ENCODE measurements at regions not wholly inside any gene's neighbourhood (a gene's known extent, or its start where the extent isn't known, plus 50 kb on each side); places are given as distances from the start of the nearest gene placed in this dataset.
A peak's percentile ranks its signal among the peaks of the same experiment; 100 is the strongest.

DNA sequence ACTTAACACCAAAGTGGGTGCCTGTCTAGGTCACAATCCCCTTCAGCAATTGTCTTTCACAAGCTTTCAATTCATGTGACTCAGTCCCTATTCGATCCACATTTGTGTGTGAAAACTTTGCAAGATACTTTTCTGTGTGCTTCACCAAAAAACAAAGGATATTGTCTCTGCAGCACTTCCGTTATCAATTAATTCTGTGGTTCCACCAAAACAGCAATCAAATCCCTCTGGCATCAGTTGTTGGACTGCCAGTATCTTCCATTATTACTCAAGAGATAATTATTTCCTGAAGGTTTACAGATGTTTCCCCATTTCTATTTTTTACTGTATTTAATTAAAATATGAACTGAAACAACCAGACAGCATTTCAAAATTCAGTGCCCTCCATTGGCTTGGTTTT lies 481.4 kb downstream of the SUCLA2 start:
- no peak for DNase-seq (ENCODE audit: low read depth, low spot score)

DNA sequence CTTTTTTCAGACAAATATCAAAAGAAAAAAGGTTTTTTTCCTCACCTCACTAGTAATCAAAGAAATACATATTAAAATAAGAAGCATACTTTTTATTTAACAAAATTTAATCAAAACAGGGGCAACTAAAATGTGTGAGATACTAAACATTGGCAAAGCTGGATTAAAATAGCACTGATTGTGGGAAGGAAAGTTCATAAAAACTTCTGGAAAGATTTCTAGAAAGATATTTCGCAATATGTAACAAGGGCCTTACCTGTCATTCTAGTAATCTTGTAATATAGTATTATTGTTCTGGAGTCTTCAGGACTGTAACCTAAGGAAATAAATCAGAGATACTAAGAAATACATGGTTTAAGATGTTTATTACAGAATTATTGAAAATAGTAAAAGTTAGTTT lies 482.5 kb downstream of the SUCLA2 start:
- no peak for DNase-seq (ENCODE audit: low read depth, low spot score)

GRCh38 chr13:47511647-47512046 lies 489.4 kb downstream of the SUCLA2 start:
- DNase-seq (ENCODE audit: low read depth, low spot score): no peak

DNA sequence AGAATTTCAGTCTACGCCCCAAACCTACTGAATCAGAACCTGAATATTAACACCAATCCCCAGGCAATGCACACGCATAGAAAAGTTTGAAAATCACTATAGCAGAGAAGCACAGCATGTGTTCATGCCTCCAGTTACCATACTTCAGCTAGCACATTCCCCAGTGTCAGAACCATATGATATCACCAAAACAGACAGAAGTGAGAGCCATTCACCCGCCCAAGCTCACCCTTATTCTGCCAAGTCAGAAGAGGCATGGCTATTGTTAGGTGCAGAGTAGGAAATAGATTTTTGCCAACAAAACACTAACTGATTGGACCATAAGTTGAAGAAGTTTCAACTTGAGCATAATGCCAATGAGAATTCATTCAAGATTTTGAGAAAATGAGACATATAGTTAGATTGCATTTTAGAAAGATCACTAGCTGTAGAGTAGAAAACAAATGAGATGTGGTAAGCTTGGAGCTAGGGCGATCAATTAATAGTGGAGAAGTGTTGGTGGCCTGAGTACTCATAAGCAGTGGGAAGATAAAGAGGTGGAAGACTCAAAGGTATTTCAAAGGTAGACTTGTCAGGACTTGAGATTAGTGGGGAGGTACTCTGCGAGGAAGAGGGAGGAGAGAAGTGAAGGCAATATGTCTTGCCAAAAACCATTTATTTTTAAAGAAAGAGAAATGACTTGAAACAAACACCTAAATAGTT lies 492.4 kb downstream of the SUCLA2 start:
- DNase-seq (ENCODE audit: low read depth, low spot score): no peak

DNA sequence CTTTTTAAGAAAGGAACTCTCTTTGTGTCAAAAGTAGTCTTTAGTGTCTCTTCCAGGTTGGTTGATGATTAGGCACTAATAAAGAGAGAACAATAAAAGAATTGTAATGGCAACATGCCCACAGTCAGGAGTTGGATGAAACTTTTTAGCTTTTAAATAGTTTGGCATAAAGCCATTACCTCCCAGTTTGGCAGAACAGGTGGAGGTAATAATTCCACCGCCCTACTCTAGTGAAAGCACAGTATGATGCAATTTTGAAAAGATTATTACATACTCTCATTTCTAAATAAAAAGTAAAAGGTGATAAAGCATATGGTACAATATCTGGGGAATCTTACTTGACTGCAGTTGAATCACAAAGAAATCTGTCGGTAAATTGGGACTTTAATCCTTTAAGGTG lies 497.6 kb downstream of the SUCLA2 start:
- DNase-seq (ENCODE audit: low read depth, low spot score): no peak

DNA sequence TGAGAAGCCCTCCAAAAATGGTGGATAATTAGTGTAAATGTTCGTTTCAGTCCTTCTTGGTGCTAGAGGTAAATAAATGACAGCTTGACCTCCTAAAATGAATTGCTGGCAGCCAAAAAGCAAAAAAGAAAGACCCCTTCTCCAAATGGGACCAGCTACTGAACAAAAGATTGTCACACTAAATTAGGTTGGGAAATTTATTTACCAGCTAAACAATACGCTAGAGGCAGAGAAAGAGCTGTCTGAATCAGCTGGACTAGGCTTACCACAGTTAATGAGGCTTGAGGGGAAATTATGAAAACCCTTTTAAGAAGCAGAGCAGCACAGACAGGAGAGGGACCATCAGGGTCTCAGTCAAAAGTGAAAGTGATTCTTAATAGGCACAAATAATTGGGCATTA lies 498.9 kb downstream of the SUCLA2 start:
- DNase-seq (ENCODE audit: low read depth, low spot score): no peak

- DNase-seq (ENCODE audit: low read depth, low spot score): peak; percentile 60
Measured at GRCh38 chr13:47499358-47500150, 501.5 kb downstream of the SUCLA2 start.

- DNase-seq (ENCODE audit: low read depth, low spot score): no peak
Measured at GRCh38 chr13:47484548-47484947, 516.5 kb downstream of the SUCLA2 start.

DNA sequence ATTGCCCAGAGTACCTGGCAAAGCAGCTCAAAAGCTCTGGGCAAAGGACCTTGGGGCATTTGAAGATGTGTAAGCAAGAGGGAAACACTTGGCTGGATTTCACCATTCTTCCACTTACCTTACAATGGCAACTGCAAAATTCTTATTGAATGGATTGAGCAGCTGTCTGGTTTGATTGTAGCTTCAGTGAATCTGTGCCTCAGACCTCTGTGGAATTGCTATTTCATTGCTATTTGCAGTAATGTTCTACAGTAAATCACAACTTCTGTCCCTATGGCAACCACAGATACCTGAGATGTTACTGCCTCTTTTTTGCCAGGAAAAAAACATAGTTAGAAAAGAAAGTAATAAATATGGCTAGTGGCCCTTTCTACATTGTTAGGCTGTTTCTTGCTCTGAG lies 519.5 kb downstream of the SUCLA2 start:
- no peak for DNase-seq (ENCODE audit: low read depth, low spot score)

GRCh38 chr13:47480951-47481350 lies 520.1 kb downstream of the SUCLA2 start:
- no peak for DNase-seq (ENCODE audit: low read depth, low spot score)

DNA sequence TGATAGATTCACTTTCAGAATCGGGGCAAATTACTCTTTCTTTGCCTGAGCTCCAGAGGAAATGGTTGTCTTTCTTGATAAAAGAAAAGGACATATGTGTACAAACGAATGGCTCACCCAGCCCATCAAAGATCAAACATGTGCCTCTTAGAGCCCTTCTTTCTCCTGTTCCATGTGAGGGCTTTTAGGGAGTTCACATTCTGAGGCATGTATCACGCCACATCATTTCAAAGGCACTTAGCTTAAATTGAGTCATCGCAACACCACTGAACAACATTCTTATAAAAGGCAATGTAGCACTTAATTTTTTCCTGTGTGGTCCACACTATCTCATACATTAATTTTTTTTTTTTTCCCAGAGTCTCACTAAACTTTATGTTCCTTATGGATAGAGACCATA lies 521.0 kb downstream of the SUCLA2 start:
- DNase-seq (ENCODE audit: low read depth, low spot score): no peak

DNA sequence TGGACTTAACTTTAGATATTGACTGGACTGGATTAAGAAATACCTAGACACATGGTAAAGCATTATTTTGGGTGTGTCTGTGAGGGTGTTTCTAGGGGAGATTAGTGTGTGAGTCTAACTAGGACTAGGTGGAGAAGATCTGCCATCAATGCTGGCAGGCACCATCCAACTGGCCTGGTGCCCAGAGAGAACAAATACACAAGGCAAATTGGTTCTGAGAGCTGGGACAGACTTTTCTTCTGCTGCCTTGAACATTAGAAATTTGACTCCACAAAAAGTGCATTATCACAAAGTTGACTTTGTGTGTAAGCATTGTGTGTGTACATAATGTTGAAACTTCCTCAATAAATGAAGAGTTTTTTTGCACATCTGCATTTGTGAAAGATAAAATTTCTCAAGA lies 522.1 kb downstream of the SUCLA2 start:
- DNase-seq (ENCODE audit: low read depth, low spot score): no peak

DNA sequence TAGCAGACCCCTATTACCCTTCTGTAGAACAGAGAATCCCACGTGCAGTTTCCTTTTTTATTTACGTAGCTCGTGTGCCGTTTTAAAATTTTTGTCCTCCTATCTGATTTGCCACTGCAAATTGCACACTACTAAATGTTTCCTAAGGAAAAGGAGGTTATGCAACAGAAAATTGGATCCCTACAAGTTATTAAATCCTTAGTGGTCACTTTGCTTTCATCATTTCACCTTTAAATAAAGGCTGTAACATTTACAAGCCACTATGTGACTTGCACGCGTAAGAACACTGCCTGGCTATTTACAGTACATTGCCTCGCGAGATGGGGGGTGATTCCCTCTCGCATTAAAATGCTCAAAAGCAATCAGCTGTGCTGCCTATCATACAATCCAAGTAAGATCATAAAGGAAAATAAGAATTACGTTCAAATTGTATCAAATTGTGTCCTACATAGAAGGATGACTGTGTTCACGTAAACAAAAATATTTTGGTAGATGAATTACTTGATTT lies 525.6 kb downstream of the SUCLA2 start:
- DNase-seq (ENCODE audit: low read depth, low spot score): no peak

DNA sequence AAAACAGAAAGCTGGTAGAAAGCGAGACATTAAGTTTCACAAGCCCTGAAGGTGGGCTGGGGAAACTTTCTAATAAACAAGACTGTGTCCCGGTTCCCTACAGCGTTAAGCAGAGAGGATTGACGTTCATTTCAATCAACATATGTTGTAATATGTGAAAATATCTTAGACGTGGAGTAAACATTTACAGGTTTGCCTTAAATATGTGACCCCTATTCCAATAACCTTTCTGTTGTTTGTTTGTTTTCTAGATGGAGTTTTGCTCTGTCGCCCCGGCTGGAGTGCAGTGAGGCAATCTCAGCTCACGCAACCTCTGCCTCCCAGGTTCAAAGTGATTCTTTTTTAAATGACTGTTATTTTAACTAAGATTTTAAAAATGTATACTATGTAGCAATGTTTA lies 526.2 kb downstream of the SUCLA2 start:
- no peak for DNase-seq (ENCODE audit: low read depth, low spot score)

DNA sequence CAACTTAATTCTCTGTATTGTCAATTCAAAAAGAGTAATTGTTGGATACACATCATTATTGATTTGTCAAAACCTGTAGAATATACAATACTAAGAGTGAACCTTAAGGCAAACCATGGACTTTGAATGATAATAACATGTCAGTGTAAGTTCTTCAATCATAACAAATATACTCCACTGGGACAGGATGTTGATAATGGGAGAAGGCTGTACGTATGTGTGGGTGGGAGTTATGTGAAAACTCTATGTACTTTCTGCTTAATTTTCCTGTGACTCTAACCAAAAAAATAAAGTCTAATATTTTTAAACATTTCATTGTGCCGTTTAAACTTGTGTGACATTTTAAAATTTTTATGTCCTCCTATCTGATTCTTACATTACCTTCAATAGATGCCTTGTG lies 526.7 kb downstream of the SUCLA2 start:
- no peak for DNase-seq (ENCODE audit: low read depth, low spot score)

DNA sequence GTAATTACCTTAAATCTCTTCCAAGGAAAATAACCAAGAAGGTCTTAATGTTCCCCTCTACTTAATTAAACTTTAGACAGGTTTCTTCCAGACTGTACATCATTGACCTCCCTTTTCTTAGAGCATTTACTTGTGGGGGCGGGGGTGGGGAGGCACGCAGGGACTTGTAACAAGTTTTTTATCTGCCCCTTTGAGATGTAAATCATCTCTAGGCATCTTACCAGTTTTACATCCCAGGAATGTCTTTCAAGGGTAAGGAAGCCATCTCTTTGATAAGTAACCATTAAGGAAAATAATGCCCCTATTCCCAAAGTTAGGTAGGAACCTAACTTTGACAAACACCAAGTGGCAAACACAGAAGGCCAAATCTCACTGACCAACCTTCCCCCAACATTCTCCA lies 528.6 kb downstream of the SUCLA2 start:
- DNase-seq (ENCODE audit: low read depth, low spot score): no peak

- no peak for DNase-seq (ENCODE audit: low read depth, low spot score)
Measured at GRCh38 chr13:47463726-47464125, 537.3 kb downstream of the SUCLA2 start.

DNA sequence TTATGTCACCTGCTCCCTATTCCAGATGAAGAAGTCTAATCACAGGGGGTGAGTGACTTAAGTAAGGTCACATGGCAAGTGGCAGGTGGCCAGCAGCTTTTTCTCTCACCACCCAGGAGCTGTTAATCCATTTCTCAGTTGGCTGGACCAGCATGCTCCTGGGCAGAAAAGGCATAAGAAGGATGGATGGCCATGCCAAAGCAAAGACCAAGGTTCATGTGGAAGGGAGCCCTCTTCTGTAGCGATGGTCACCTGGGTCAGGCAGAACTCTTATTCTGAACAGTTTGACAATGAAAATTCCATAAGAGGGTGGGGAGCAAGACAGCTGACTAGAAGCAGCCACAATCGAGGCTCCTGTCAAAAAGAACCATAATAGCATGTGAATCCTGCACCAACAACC lies 538.1 kb downstream of the SUCLA2 start:
- no peak for DNase-seq (ENCODE audit: low read depth, low spot score)

GRCh38 chr13:47461816-47462215 lies 539.3 kb downstream of the SUCLA2 start:
- no peak for DNase-seq (ENCODE audit: low read depth, low spot score)

- no peak for DNase-seq (ENCODE audit: low read depth, low spot score)
Measured at GRCh38 chr13:47459512-47459911, 541.6 kb downstream of the SUCLA2 start.

DNA sequence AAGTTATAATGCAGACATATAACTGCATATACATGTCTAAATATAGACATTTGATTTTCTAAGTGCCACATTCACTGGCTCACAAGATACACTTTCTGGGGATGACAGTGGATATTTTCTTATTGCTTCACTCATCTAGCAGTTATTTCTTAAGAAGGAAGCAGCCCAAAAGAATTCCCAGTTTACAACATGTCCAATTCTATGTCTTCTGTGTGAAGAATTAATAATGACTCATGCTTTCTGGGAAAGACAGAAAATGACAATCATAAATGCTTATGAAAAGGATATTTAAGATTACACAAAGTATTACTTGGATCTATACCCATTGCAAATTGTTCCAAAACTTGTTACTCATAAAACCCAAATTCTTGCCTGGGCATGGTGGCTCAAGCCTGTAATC lies 543.4 kb downstream of the SUCLA2 start:
- no peak for DNase-seq (ENCODE audit: low read depth, low spot score)

GRCh38 chr13:47455626-47456025 lies 545.4 kb downstream of the SUCLA2 start:
- no peak for DNase-seq (ENCODE audit: low read depth, low spot score)

DNA sequence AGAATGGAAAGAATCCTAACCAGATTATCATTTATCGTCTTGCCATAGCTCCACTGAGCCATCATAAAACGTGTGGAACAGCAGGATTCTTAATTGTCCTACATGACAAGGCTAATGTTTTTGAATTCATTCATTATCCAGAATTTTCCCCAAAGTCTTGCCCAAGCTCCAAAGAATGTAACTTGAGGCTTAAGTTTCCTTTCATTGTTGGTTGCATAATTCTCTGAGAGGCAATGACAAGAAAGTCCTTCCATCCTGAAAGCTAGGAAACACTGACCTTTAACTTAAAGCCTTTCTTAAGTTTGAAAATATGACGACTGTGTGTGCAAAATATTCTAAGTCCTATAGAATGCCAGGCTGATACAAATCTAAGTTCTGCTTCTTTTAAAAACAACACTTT lies 546.1 kb downstream of the SUCLA2 start:
- no peak for DNase-seq (ENCODE audit: low read depth, low spot score)

All from brain pericyte (primary cell).